Upper lobe of left lung (tissue), 4 donors: ENCODE measurements at regions not wholly inside any gene's neighbourhood (a gene's known extent, or its start where the extent isn't known, plus 50 kb on each side); places are given as distances from the start of the nearest gene placed in this dataset.

Source experiments
- CTCF ChIP-seq, 6 experiments: fragments of 450-650 bp in 4 of 6; fragments of 200-600 bp in 2 of 6; sonication (generic) in 2 of 6; IDR thresholded peaks; one replicate each; pipeline ENCODE4 v1.5.1; 2016 to 2019; ENCODE audit warnings: antibody characterized with exemption in 6 of 6
- EP300 ChIP-seq, 4 donors: sonication (generic); formaldehyde crosslinking; IDR thresholded peaks; one replicate each; pipeline ENCODE4 v1.5.1; 2017; ENCODE audit warnings: antibody characterized with exemption in 4 of 4, control low read depth in 2 of 4

DNA sequence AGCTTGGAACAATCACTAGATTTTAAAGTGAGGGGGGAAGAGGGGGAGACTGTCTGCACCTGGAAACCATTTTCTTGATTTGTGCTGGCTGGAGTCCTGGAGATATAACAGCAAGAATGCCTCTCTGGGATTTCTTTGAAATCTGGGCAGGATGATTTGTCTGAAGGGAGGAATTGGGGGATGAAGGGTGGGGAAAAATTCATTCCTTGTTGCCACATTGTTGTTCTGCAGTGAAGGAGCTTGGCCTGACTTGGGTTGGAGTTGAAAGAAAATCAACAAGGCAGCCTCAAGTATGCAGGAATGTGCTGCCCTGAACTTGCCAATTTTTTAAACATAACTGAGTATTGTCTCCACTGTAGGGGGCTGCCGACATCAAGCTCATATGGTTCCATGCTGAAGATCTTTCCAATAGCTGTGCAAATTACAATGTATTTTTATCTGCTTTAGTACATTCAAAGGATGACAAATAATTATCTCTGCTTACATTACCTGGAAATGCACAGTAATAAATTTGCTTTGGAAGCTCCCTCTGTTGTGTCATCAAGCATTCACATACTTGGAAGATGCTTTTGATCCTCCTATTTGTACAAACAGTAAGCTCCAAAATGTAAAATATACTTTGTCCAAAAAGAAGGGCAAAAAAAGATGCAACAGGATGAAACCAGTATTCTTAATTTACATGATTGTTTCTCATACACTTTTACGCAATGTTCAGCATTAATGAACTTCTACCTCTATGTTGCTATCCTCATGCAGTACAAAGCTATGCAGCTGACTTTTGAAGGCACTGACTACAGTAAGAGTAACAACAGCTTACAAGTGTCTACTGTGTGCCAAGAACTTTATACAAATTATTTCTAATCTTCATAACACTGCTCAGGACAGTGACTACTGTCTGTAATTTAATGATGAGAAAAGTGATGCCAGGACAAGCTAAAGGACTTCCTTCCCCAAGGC lies 627.9 kb upstream of the KLF12 start:
- TF ChIP-seq CTCF (IDR thresholded peaks at IDR 0.05) (no peak), EP300 (IDR thresholded peaks at IDR 0.05) (no peak)
